CD14-positive monocyte (primary cell): ENCODE measurements at regions not wholly inside any gene's neighbourhood (a gene's known extent, or its start where the extent isn't known, plus 50 kb on each side); places are given as distances from the start of the nearest gene placed in this dataset.

Experiments
- DNase-seq, 3 donors: peaks; one replicate each; pipeline ENCODE4 v3.0.0-alpha.2; 2011 to 2022
- H2AFZ ChIP-seq: 2 replicates; pipeline ENCODE4 v1.6.0; 2012; ENCODE audit warnings: mild to moderate bottlenecking, low read depth, low read length, inconsistent platforms; ENCODE audit not compliant: insufficient read depth, poor library complexity, severe bottlenecking
- H3K27ac ChIP-seq, 2 donors: 1 replicate in 1 of 2; 2 replicates in 1 of 2; pipeline ENCODE4 v1.5.1; 2012 to 2013; ENCODE audit warnings: low read length in 2 of 2, control low read depth in 1 of 2, inconsistent platforms in 1 of 2, low read depth in 1 of 2, mild to moderate bottlenecking in 1 of 2
- H3K27me3 ChIP-seq, 2 donors: one replicate each; pipeline versions ENCODE4 v1.6.0 to v1.6.1; 2011 to 2013; ENCODE audit warnings: low read length in 2 of 2; ENCODE audit not compliant: control insufficient read depth in 2 of 2, insufficient read depth in 2 of 2
- H3K36me3 ChIP-seq, 2 donors: replicated peaks in 1 of 2; 1 replicate in 1 of 2; 2 replicates in 1 of 2; pipeline versions ENCODE4 v1.5.1 to v1.6.1; 2012 to 2013; ENCODE audit warnings: low read length in 2 of 2, control low read depth in 1 of 2, inconsistent platforms in 1 of 2, mild to moderate bottlenecking in 1 of 2; ENCODE audit not compliant: insufficient read depth in 2 of 2, control insufficient read depth in 1 of 2
- H3K4me1 ChIP-seq, 2 donors: 1 replicate in 1 of 2; 2 replicates in 1 of 2; pipeline versions ENCODE4 v1.5.1 to v1.6.1; 2012 to 2013; ENCODE audit warnings: low read length in 2 of 2, control low read depth in 1 of 2, inconsistent platforms in 1 of 2, mild to moderate bottlenecking in 1 of 2, moderate library complexity in 1 of 2; ENCODE audit not compliant: insufficient read depth in 2 of 2, control insufficient read depth in 1 of 2
- H3K4me2 ChIP-seq: replicated peaks from 2 replicates; pipeline ENCODE3; 2012; ENCODE audit warnings: low read length, moderate library complexity, mild to moderate bottlenecking; ENCODE audit not compliant: poor library complexity, severe bottlenecking; ENCODE audit errors: extremely low read depth
- H3K4me3 ChIP-seq, 3 experiments: fragments of 200-600 bp in 1 of 3; sonication (generic) in 1 of 3; replicated peaks in 1 of 3; 1 replicate in 2 of 3; 2 replicates in 1 of 3; pipeline ENCODE4 v1.5.1; 2011 to 2013; ENCODE audit warnings: low read length in 3 of 3, mild to moderate bottlenecking in 3 of 3, control low read depth in 2 of 3, low read depth in 2 of 3, inconsistent platforms in 1 of 3, moderate library complexity in 1 of 3
- H3K79me2 ChIP-seq: 2 replicates; pipeline ENCODE4 v1.6.0; 2012; ENCODE audit warnings: mild to moderate bottlenecking, control low read depth, inconsistent platforms, low read length, moderate library complexity; ENCODE audit not compliant: insufficient read depth
- H3K9ac ChIP-seq: 2 replicates; pipeline ENCODE4 v1.6.0; 2017; ENCODE audit warnings: low read length, mild to moderate bottlenecking; ENCODE audit not compliant: insufficient read depth, poor library complexity, severe bottlenecking
- H3K9me3 ChIP-seq, 2 donors: replicated peaks in 1 of 2; 1 replicate in 1 of 2; 2 replicates in 1 of 2; pipeline versions ENCODE4 v1.5.1 to v1.6.1; 2012 to 2013; ENCODE audit warnings: low read length in 2 of 2, control low read depth in 1 of 2; ENCODE audit not compliant: control insufficient read depth in 1 of 2, insufficient read depth in 1 of 2
- H4K20me1 ChIP-seq: 2 replicates; pipeline ENCODE4 v1.6.0; 2012; ENCODE audit warnings: mild to moderate bottlenecking, low read length, control low read depth, moderate library complexity; ENCODE audit not compliant: insufficient read depth
- H3K27ac Mint-ChIP-seq, 7 donors: one replicate each; pipeline ENCODE4 v1.8.0; 2020; ENCODE audit warnings: mild to moderate bottlenecking in 7 of 7, mixed read lengths in 7 of 7, moderate library complexity in 6 of 7, inconsistent platforms in 2 of 7
- H3K27me3 Mint-ChIP-seq, 3 donors: one replicate each; pipeline ENCODE4 v1.8.0; 2021 to 2022; ENCODE audit warnings: low read depth in 3 of 3, mild to moderate bottlenecking in 3 of 3, mixed read lengths in 3 of 3, moderate library complexity in 3 of 3, inconsistent platforms in 1 of 3
- H3K36me3 Mint-ChIP-seq, 2 donors: one replicate each; pipeline ENCODE4 v1.8.0; 2020; ENCODE audit warnings: mixed read lengths in 2 of 2, inconsistent platforms in 1 of 2, mild to moderate bottlenecking in 1 of 2
- H3K4me1 Mint-ChIP-seq: one replicate; pipeline ENCODE4 v1.8.0; 2020; ENCODE audit warnings: mild to moderate bottlenecking, mixed read lengths
- H3K4me3 Mint-ChIP-seq, 2 donors: one replicate each; pipeline ENCODE4 v1.8.0; 2020; ENCODE audit warnings: mild to moderate bottlenecking in 2 of 2, mixed read lengths in 2 of 2, moderate library complexity in 1 of 2
- H3K9me3 Mint-ChIP-seq, 7 donors: one replicate each; pipeline ENCODE4 v1.8.0; 2020 to 2022; ENCODE audit warnings: mixed read lengths in 7 of 7, mild to moderate bottlenecking in 6 of 7, moderate library complexity in 6 of 7, inconsistent platforms in 2 of 7
- WGBS: methylation state at CpG from one replicate; pipeline ENCODE4 v1.1.5; 2013; ENCODE audit warnings: missing lambda C conversion rate; ENCODE audit not compliant: insufficient coverage; 5-methylcytosine and 5-hydroxymethylcytosine counted together
- intact Hi-C, 2 donors: fragments of 100-400 bp; cut with micrococcal nuclease; formaldehyde crosslinking; loops; one replicate each; pipeline versions ENCODE4 v1.15.0 to v1.15.1; 2023
- TF ChIP-seq, protein P1 (sequence below): fragments of 200-600 bp; IDR thresholded peaks from one replicate; pipeline ENCODE4 v1.8.0; 2022; ENCODE audit warnings: antibody characterized with exemption, mild to moderate bottlenecking

DNA sequence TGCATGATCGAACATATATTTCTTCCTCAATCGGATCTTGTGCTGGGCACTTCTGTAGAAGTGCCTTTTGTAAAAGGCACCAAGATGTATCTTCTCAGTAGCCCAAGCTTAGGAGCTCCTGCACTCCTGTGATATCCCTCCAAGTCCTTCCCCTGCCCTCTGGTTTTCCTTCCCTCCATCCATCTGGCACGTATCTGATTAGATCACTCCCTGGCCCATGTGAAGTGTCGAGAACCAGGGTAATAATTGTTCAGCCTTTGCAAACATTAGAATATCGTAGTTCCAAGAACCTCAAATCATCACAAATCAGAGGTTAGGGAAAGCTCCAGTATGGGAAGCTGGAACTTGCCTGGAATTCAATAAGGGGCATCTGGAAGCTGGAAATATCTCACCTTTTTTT lies 221.1 kb upstream of the AUTS2 start:
- H3K9ac ChIP-seq = no peak overlapping the region
- intact Hi-C loops = no loop called here
- 55% methylated on average over 2 of the region's 5 CpGs for WGBS

DNA sequence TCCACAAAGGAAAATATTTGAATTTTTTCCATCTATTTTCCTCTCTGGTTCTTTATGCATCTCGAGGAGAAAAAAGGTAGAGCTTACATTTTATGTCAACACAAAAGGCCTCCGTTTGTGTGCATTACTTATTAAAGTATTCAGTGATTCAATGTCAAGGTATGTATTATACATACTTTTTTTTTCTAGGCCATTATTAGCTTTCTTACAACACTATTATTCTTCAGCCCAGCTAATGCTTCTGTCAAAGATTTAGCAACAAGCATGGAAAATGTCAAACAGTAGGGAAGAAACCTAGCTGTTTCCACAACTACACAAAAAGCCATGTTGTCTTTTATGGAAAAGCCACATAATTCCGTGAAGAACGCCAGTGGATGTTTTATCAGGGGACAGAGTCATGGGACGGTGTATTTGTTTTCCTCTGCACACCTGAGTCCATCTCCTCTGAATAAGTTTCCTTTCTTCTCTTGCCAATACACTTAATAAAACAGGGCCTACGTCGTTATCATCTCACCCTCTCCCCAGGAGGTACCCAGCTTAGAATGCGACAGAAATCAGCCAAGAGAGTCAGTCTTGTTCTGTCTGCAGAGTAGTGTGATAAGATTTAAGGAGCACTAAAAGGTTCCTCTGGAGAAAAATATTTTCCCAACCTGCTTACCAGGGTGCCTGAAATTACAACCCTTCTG lies 209.7 kb upstream of the AUTS2 start:
- Histone ChIP-seq H3K4me2 (no peak overlapping the region), H3K27me3 (no peaks in the 10 kb centered on the region), H3K4me3 (no peak overlapping the region), H3K79me2 (no peaks in the 10 kb centered on the region), H4K20me1 (no peaks in the 10 kb centered on the region), H3K36me3 (no peaks in the 10 kb centered on the region), H3K9me3 (no peaks in the 10 kb centered on the region), H3K27ac (no peak overlapping the region), H3K9ac (no peak overlapping the region), H3K4me1 (no peaks in the 10 kb centered on the region), H2AFZ (no peak overlapping the region)
- Mint-ChIP-seq H3K4me3 (no peak overlapping the region), H3K4me1 (no peaks in the 10 kb centered on the region), H3K9me3 (peaks cover 0 to 5% (median under 1%) of the 10 kb centered on the region in 7 donors), H3K36me3 (no peaks in the 10 kb centered on the region), H3K27me3 (peaks cover 0 to 2% (median 0%) of the 10 kb centered on the region in 3 donors), H3K27ac (no peak overlapping the region)
- DNase-seq = no peak
- WGBS = 89% methylated on average over 3 of the region's 8 CpGs
- intact Hi-C loops = no loop called here
- TF ChIP-seq, protein P1, sequence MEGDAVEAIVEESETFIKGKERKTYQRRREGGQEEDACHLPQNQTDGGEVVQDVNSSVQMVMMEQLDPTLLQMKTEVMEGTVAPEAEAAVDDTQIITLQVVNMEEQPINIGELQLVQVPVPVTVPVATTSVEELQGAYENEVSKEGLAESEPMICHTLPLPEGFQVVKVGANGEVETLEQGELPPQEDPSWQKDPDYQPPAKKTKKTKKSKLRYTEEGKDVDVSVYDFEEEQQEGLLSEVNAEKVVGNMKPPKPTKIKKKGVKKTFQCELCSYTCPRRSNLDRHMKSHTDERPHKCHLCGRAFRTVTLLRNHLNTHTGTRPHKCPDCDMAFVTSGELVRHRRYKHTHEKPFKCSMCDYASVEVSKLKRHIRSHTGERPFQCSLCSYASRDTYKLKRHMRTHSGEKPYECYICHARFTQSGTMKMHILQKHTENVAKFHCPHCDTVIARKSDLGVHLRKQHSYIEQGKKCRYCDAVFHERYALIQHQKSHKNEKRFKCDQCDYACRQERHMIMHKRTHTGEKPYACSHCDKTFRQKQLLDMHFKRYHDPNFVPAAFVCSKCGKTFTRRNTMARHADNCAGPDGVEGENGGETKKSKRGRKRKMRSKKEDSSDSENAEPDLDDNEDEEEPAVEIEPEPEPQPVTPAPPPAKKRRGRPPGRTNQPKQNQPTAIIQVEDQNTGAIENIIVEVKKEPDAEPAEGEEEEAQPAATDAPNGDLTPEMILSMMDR = no peak

More for the DNA sequence above, 221.1 kb upstream of the AUTS2 start:
- Histone ChIP-seq H3K36me3 (no peaks in the 10 kb centered on the region), H4K20me1 (no peaks in the 10 kb centered on the region), H2AFZ (no peak overlapping the region), H3K9me3 (peaks cover 12 to 17% of the 10 kb centered on the region in 2 donors), H3K79me2 (no peaks in the 10 kb centered on the region), H3K27ac (no peak overlapping the region), H3K4me3 (no peak overlapping the region), H3K4me1 (peaks cover 5 to 7% of the 10 kb centered on the region in 2 donors), H3K4me2 (no peak overlapping the region), H3K27me3 (no peaks in the 10 kb centered on the region)
- peaks cover 7% of the 10 kb centered on the region for H3K4me1 Mint-ChIP-seq
- H3K27me3 Mint-ChIP-seq = peaks cover 0 to 6% (median 4%) of the 10 kb centered on the region in 3 donors
- H3K27ac Mint-ChIP-seq = no peak overlapping the region
- H3K36me3 Mint-ChIP-seq = no peaks in the 10 kb centered on the region
- peaks cover 2 to 27% (median 16%) of the 10 kb centered on the region in 7 donors for H3K9me3 Mint-ChIP-seq
- TF ChIP-seq, protein P1 = no peak
- H3K4me3 Mint-ChIP-seq = no peak overlapping the region
- no peak for DNase-seq
